Epithelial cell of esophagus (primary cell): ENCODE measurements at regions not wholly inside any gene's neighbourhood (a gene's known extent, or its start where the extent isn't known, plus 50 kb on each side); places are given as distances from the start of the nearest gene placed in this dataset.
"Not testable (repeated sequence)": the region's sequence is repeated elsewhere in the genome, so short reads cannot be mapped to it uniquely, and the experiment has no call there.

Experiments used
- DNase-seq: peaks from one replicate; pipeline ENCODE4 v3.0.0; 2010; ENCODE audit warnings: low read depth
- H3K4me3 ChIP-seq: 2 replicates; pipeline ENCODE4 v1.5.1; 2011; ENCODE audit warnings: mild to moderate bottlenecking, low read length, control low read depth
- CTCF ChIP-seq: IDR thresholded peaks from 2 replicates; pipeline ENCODE4 v1.5.1; 2011; ENCODE audit warnings: low read depth, mild to moderate bottlenecking, low read length, control low read depth, inconsistent platforms; ENCODE audit not compliant: insufficient read depth; ENCODE audit errors: missing control alignments

GRCh38 chr11:54927704-54928103, 221.1 kb downstream of the OR4A5 start:
- TF ChIP-seq CTCF: no peak

GRCh38 chr11:54930930-54931329, 224.3 kb downstream of the OR4A5 start:
- TF ChIP-seq CTCF: no peak
- DNase-seq: no peak
- H3K4me3 ChIP-seq: no peak overlapping the region

More at GRCh38 chr11:54927704-54928103, 221.1 kb downstream of the OR4A5 start:
- H3K4me3 ChIP-seq: no peak overlapping the region
- no peak for DNase-seq

- H3K4me3 ChIP-seq: no peak overlapping the region
- TF ChIP-seq CTCF: no peak
- no peak for DNase-seq
Observed at GRCh38 chr11:54944211-54944610, 237.6 kb downstream of the OR4A5 start.

- TF ChIP-seq CTCF: no peak
- DNase-seq: no peak
- H3K4me3 ChIP-seq: no peak overlapping the region
Observed at GRCh38 chr11:54946424-54946823, 239.8 kb downstream of the OR4A5 start.

- DNase-seq, H3K4me3 ChIP-seq: not testable (repeated sequence)
Observed at GRCh38 chr11:54947175-54947574, 240.5 kb downstream of the OR4A5 start.

GRCh38 chr11:54979375-54979774, 272.7 kb downstream of the OR4A5 start:
- no peak overlapping the region for H3K4me3 ChIP-seq
- DNase-seq: no peak
- no peak for TF ChIP-seq CTCF

GRCh38 chr11:54985731-54986130, 276.2 kb upstream of the TRIM48 start:
- DNase-seq: no peak
- no peak for TF ChIP-seq CTCF
- H3K4me3 ChIP-seq: no peak overlapping the region

GRCh38 chr11:55028837-55029236, 233.1 kb upstream of the TRIM48 start:
- DNase-seq, H3K4me3 ChIP-seq: not testable (repeated sequence)
